Kidney (tissue), 13 donors: ENCODE measurements at regions not wholly inside any gene's neighbourhood (a gene's known extent, or its start where the extent isn't known, plus 50 kb on each side); places are given as distances from the start of the nearest gene placed in this dataset.

ENCODE experiments used
- DNase-seq, 5 donors: peaks; one replicate each; pipeline ENCODE4 v3.0.0-alpha.2; 2013 to 2020
- FAIRE-seq: peaks from 2 replicates; lab custom pipeline; 2012; peaks lifted over from hg19 to GRCh38; lab: Jason Lieb, UNC
- H3K27ac ChIP-seq, 2 donors: one replicate each; pipeline ENCODE4 v1.7.0; 2013; ENCODE audit warnings: low read depth in 2 of 2, low read length in 2 of 2, inconsistent platforms in 1 of 2
- H3K27me3 ChIP-seq: one replicate; pipeline ENCODE4 v1.7.1; 2013; ENCODE audit warnings: low read length, inconsistent platforms; ENCODE audit not compliant: control insufficient read depth, insufficient read depth
- H3K36me3 ChIP-seq, 3 donors: one replicate each; pipeline versions ENCODE4 v1.7.0 to v1.7.1; 2013; ENCODE audit warnings: low read length in 3 of 3, control low read depth in 1 of 3, inconsistent platforms in 1 of 3; ENCODE audit not compliant: insufficient read depth in 3 of 3, control insufficient read depth in 2 of 3
- H3K4me1 ChIP-seq, 3 donors: one replicate each; pipeline versions ENCODE4 v1.7.0 to v1.7.1; 2013; ENCODE audit warnings: low read length in 3 of 3, inconsistent platforms in 1 of 3, low read depth in 1 of 3; ENCODE audit not compliant: control insufficient read depth in 2 of 3, insufficient read depth in 2 of 3
- H3K4me3 ChIP-seq, 3 donors: one replicate each; pipeline versions ENCODE4 v1.7.0 to v1.8.1; 2013; ENCODE audit warnings: low read length in 3 of 3, control low read depth in 1 of 3, inconsistent platforms in 1 of 3
- H3K9ac ChIP-seq, 3 donors: one replicate each; pipeline versions ENCODE4 v1.7.0 to v1.7.1; 2013; ENCODE audit warnings: low read length in 3 of 3, control low read depth in 1 of 3, inconsistent platforms in 1 of 3
- H3K9me3 ChIP-seq, 3 donors: one replicate each; pipeline versions ENCODE4 v1.7.0 to v1.7.1; 2013; ENCODE audit warnings: low read length in 3 of 3, control low read depth in 1 of 3, inconsistent platforms in 1 of 3; ENCODE audit not compliant: control insufficient read depth in 2 of 3, insufficient read depth in 1 of 3
- CTCF ChIP-seq: IDR thresholded peaks from 3 replicates; pipeline ENCODE4 v1.5.1; 2012; ENCODE audit warnings: mild to moderate bottlenecking, moderate library complexity, borderline replicate concordance; ENCODE audit not compliant: insufficient read depth; ENCODE audit errors: extremely low read depth
- intact Hi-C: fragments of 100-400 bp; cut with DNase I; formaldehyde crosslinking; loops from one replicate; pipeline ENCODE4 v1.11.1; 2022
- donor health status: control.
- donor health status: control.
- donor health status: control.
- donor health status: control.
- donor health status: control.
- donor health status: DM: yes; HTN: yes; CAD: no.
- donor health status: Normal renal cell carcinoma (clear cell type).

GRCh38 chr11:122165607-122166371 lies 49.8 kb upstream of the BLID start:
- Histone ChIP-seq H3K27ac (no peak overlapping the region), H3K9ac (no peak overlapping the region), H3K36me3 (no peaks in the 10 kb centered on the region), H3K4me1 (no peaks in the 10 kb centered on the region), H3K9me3 (no peaks in the 10 kb centered on the region), H3K27me3 (no peaks in the 10 kb centered on the region), H3K4me3 (no peak overlapping the region)
- no peak for DNase-seq
- FAIRE-seq: no peak
- no peak for TF ChIP-seq CTCF
- intact Hi-C loops: no loop called here
